ENCODE measurements at regions not wholly inside any gene's neighbourhood (a gene's known extent, or its start where the extent isn't known, plus 50 kb on each side); places are given as distances from the start of the nearest gene placed in this dataset.

GRCh38 chr21:19874521-19874920 is 1123.7 kb upstream of the NCAM2 start:
- no peak for DNase-seq

GRCh38 chr21:19878133-19878532 is 1120.1 kb upstream of the NCAM2 start:
- DNase-seq, result no peak

GRCh38 chr21:19899645-19900044 is 1098.6 kb upstream of the NCAM2 start:
- no peak for DNase-seq

- no peak for DNase-seq
These were observed 1098.1 kb upstream of the NCAM2 start for GRCh38 chr21:19900149-19900548.

- DNase-seq, result no peak
These were observed 1089.8 kb upstream of the NCAM2 start for GRCh38 chr21:19908390-19908789.

DNA sequence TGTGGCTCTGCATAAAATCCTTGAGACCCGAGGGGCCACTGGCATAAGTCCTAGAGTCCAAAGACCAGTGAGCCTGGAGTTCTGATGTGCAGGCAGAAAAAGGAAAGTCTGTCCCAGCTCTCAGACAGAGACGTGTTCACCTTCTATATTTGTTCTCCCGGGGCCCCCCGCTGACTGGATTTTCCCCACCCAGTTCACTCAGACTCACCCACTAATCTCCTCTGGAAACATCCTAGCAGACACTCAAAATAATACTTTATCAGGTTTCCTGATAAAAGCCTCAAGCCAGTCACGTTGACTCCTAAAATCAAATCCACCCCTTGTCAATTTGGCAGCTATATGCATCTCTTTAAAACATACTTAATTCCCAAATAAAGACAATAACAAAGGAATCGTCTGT is 1084.2 kb upstream of the NCAM2 start:
- no peak for DNase-seq

- no peak for DNase-seq
These were observed 1077.0 kb upstream of the NCAM2 start for GRCh38 chr21:19921211-19921610.

DNA sequence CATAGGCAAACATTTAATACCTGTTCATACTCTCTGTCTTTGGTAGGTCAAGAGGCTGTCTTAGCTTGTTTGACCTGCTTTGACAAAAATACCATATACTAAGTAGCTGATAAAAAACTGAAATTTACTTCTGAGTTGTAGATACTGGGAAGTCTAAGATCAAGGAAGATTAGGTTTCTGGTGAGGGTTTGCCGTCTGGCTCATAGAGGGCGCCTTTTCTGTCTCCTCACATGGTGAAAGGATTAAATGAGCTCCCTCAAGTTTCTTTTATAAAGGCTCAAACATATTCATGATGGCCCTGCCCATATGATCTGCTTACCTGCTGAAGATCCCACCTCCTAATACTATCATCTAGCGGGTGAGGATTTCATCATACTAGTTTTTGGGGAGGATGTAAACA is 1076.1 kb upstream of the NCAM2 start:
- no peak for DNase-seq

- DNase-seq, result no peak
These were observed 1062.7 kb upstream of the NCAM2 start for GRCh38 chr21:19935467-19935866.

DNA sequence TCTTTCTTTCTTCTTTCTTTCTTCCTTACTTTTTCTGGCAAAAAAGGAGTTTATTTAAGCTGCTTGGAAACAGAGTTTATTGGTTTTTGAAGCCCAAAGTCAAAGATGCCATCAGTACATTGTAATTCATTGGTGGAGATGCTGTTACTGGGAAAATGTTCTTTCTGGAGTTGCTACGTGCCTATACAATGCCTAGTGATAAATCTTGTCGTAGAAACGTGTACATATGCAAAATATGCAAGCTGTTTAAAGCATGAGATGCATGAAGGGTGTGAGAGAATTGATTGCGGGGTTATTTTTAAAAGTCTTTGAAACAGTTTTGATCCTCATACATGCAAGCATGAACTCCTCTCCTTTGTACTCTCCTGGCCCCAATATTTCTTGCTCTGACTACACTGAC is 1060.6 kb upstream of the NCAM2 start:
- no peak for DNase-seq

DNA sequence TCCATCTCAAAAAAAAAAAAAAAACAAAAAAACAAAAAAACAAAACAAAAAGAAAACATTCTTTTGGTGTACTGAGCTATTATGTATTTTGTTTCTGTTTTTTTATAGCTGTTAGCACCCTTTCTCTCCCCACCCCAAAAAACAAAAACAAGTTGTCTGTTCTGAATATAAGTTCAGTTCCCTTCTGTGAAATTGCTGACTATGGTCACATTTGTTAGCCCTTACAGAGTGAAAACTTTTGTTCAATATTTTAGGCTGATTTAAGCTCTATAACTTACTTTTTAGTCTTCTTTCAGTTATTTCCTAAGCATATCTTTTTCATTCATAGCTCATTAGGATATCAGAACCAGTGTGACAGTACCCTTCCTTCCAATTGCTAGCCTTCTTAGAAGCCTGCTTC is 1056.6 kb upstream of the NCAM2 start:
- no peak for DNase-seq

DNA sequence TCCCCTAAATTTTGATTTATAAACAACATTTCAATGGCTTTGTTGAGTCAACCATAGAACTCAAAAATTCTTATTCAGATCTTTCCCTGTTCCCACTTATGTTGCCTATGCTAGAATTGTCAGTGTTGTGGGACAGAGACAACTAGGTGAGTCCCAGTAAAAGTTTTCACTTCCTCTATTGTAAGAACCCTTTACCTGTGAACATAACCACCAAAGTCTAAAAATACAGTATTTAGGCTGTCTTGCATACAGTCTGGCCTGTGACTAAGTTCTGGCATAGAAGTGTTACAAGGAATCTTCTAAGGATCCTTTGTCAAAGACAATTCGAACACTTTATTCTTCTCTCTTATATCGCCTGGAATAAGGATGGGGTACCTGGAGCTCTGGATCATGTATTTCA is 1047.9 kb upstream of the NCAM2 start:
- no peak for DNase-seq

GRCh38 chr21:19969156-19969555 is 1029.1 kb upstream of the NCAM2 start:
- DNase-seq, result no peak

DNA sequence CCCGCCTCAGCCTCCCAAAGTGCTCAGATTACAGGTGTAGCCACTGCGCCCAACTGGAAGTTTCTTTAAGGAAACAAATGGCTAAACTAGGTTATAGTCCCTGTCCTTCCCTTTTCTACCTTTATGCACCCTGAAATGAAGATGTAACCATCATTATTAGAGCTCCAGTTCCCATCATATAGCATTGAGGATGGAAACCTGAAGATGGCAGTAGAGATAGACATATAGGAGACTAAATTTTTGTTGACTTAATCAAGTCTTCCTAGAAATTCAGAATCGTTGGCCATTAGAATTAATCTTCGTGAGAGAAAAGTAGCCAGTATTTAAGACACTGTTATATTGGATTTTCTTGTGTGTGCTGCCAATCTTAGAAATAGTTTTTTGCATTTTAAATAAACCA is 1016.3 kb upstream of the NCAM2 start:
- DNase-seq, result no peak

- DNase-seq, result no peak
These were observed 1011.8 kb upstream of the NCAM2 start for GRCh38 chr21:19986396-19986795.

GRCh38 chr21:19987671-19988070 is 1010.5 kb upstream of the NCAM2 start:
- no peak for DNase-seq

- no peak for DNase-seq
These were observed 1005.7 kb upstream of the NCAM2 start for GRCh38 chr21:19992540-19992939.

GRCh38 chr21:19993268-19993667 is 1004.9 kb upstream of the NCAM2 start:
- no peak for DNase-seq

GRCh38 chr21:19995253-19995652 is 1003.0 kb upstream of the NCAM2 start:
- DNase-seq, result no peak

- no peak for DNase-seq
These were observed 999.8 kb upstream of the NCAM2 start for GRCh38 chr21:19998453-19998852.

DNA sequence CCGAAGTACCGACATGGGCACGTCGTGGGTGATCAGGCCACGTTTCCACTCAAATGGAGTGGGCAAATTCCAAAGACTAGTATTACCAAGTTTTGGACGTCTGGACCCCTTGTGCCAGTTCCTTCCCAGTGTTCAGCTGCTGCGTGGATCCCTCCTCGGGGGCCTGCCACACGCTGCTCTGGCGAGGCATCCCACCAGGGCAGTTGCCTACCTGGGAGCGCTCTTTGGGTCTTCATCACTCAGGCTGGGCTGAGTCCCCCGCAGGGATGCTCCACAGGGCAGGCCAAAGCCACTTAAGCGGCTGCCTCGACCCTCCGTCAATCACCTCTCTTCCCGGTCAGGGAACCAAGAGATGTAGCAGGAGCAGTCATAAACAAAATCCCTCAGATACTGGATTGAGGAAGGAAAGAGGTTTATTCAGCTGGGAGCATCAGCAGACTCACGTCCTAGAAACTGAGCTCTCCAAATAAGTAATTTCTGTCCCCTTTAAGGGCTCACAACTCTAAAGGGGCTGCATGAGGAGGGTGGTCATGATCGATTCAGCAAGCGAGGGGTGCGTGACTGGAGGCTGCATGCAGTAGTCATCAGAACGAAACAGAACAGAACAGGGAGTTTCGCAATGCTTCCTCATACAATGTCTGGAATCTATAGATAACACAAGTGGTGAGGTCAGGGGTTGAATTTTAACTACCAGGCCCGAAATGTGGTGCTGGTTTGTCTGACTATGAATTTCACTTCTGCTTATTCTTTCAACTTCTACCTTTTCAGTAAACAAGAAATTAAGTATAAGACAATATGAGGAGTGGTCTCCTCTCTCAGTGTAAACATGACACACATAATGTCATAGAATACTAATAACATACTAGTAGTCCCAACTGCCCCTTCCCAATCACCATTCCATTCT is 998.6 kb upstream of the NCAM2 start:
- DNase-seq, result peak in 1 of 2 donors; percentile 1

GRCh38 chr21:20004367-20004766 is 993.8 kb upstream of the NCAM2 start:
- no peak for DNase-seq

- no peak for DNase-seq
These were observed 987.5 kb upstream of the NCAM2 start for GRCh38 chr21:20010691-20011200.

GRCh38 chr21:20013851-20014250 is 984.4 kb upstream of the NCAM2 start:
- no peak for DNase-seq
